BJ (cell line): ENCODE measurements at regions not wholly inside any gene's neighbourhood (a gene's known extent, or its start where the extent isn't known, plus 50 kb on each side); places are given as distances from the start of the nearest gene placed in this dataset.

ENCODE experiments used
- CTCF ChIA-PET: fragments of 350-600 bp; formaldehyde crosslinking; extraction: SDS; loops from one replicate; lab custom pipeline; 2021; ENCODE audit warnings: antibody characterized with exemption, inconsistent platforms; lab: Yijun Ruan, JAX
- POLR2A ChIA-PET: fragments of 300-600 bp; sonication (Branson Sonifier 250); formaldehyde crosslinking; extraction: SDS; loops from one replicate; lab custom pipeline; 2021; ENCODE audit warnings: antibody characterized with exemption; lab: Charles Lee
- DNase-seq: peaks from one replicate; pipeline ENCODE4 v3.0.0-alpha.2; 2011; ENCODE audit warnings: low read depth
- H3K27me3 ChIP-seq: 2 replicates; pipeline ENCODE4 v1.6.0; 2011; ENCODE audit warnings: low read length; ENCODE audit not compliant: control insufficient read depth, insufficient read depth
- H3K36me3 ChIP-seq: 2 replicates; pipeline ENCODE4 v1.5.1; 2011; ENCODE audit warnings: low read length; ENCODE audit not compliant: control insufficient read depth, insufficient read depth
- H3K4me3 ChIP-seq: 2 replicates; pipeline ENCODE4 v1.5.1; 2011; ENCODE audit warnings: low read depth, mild to moderate bottlenecking, control low read depth, low read length
- CTCF ChIP-seq: IDR thresholded peaks from 2 replicates; pipeline ENCODE4 v1.5.1; 2011; ENCODE audit warnings: low read depth, mild to moderate bottlenecking, control low read depth, inconsistent platforms, low read length, moderate library complexity; ENCODE audit not compliant: insufficient read depth

GRCh38 chr5:96287136-96287535 lies 145.9 kb downstream of the PCSK1 start:
- Histone ChIP-seq H3K27me3 (no peaks in the 10 kb centered on the region), H3K36me3 (no peaks in the 10 kb centered on the region), H3K4me3 (no peak overlapping the region)
- no peak for DNase-seq
- ChIA-PET CTCF (no interaction called here), POLR2A (no interaction called here)
- TF ChIP-seq CTCF: no peak

GRCh38 chr5:96285823-96286222 lies 147.2 kb downstream of the PCSK1 start:
- no peaks in the 10 kb centered on the region for H3K27me3 ChIP-seq
- ChIA-PET CTCF (no interaction called here), POLR2A (no interaction called here)
- no peak for DNase-seq
- no peak for TF ChIP-seq CTCF
- H3K4me3 ChIP-seq: no peak overlapping the region
- no peaks in the 10 kb centered on the region for H3K36me3 ChIP-seq

- ChIA-PET CTCF (interaction anchor here (0.7 to 0.9 kb wide), 2 partner anchors 10 to 24 kb away, joined by 3 to 4 read pairs; no protein-coding TSS in a partner anchor), POLR2A (no interaction called here)
Observed at GRCh38 chr5:96284727-96285389, 148.2 kb downstream of the PCSK1 start.

GRCh38 chr5:96283589-96283988 lies 149.5 kb downstream of the PCSK1 start:
- CTCF ChIA-PET: no interaction called here
- Histone ChIP-seq H3K4me3 (no peak overlapping the region), H3K36me3 (no peaks in the 10 kb centered on the region), H3K27me3 (no peaks in the 10 kb centered on the region)
- no peak for TF ChIP-seq CTCF
- POLR2A ChIA-PET: no interaction called here
- DNase-seq: no peak

More at GRCh38 chr5:96284727-96285389, 148.2 kb downstream of the PCSK1 start:
- H3K4me3 ChIP-seq: no peak overlapping the region
- no peak for TF ChIP-seq CTCF
- DNase-seq: no peak
- no peaks in the 10 kb centered on the region for H3K27me3 ChIP-seq
- H3K36me3 ChIP-seq: no peaks in the 10 kb centered on the region

GRCh38 chr5:96282020-96282419 lies 151.0 kb downstream of the PCSK1 start:
- Histone ChIP-seq H3K27me3 (no peaks in the 10 kb centered on the region), H3K4me3 (no peak overlapping the region), H3K36me3 (no peaks in the 10 kb centered on the region)
- no peak for TF ChIP-seq CTCF
- POLR2A ChIA-PET: interaction anchor here (0.6 kb wide), 1 partner anchor 45 kb away, joined by 8 read pairs; no protein-coding TSS in a partner anchor
- DNase-seq: no peak
- CTCF ChIA-PET: no interaction called here
